GM12892 (cell line): ENCODE measurements at regions not wholly inside any gene's neighbourhood (a gene's known extent, or its start where the extent isn't known, plus 50 kb on each side); places are given as distances from the start of the nearest gene placed in this dataset.

Source experiments
- POLR2A ChIP-seq: IDR thresholded peaks from 2 replicates; pipeline ENCODE4 v1.6.1; 2011; ENCODE audit warnings: low read depth, low read length, control low read depth
- POLR2AphosphoS5 ChIP-seq: IDR thresholded peaks from 2 replicates; pipeline ENCODE4 v1.6.1; 2011; ENCODE audit warnings: low read depth, low read length, control low read depth
- TAF1 ChIP-seq: IDR thresholded peaks from 2 replicates; pipeline ENCODE4 v1.6.1; 2011; ENCODE audit warnings: low read depth, mild to moderate bottlenecking, control low read depth, low read length, borderline replicate concordance

DNA sequence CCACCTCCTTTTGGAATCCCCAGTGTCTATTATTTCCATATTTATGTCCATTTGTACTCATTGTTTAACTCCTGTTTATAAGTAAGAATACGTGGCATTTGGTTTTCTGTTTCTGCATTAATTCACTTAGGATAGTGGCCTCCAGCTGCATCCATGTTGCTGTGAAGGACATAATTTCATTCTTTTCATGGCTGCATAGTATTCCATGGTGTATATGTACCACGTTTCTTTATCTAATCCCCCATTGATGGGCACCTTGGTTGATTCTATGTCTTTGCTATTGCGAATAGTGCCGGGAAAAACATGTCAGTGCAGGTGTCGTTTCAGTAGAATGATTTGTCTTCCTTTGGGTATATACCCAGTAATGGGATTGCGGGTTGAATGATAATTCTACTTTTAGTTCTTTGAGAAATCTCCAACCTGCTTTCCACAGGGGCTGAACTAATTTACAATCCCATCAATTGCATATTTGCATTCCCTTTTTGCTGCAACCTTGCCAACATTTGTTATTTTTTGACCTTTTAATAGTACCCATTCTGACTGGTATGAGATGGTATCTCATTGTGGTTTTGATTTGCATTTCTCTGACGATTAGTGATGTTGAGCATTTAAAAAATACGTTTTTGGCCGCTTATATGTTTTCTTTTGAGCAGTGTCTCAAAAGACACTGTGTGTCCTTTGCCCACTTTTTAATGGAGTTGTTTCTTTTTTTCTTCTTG is 373.2 kb upstream of the TNRC6C start:
- no peak for TF ChIP-seq TAF1
- no peak for TF ChIP-seq POLR2A
- TF ChIP-seq POLR2AphosphoS5: no peak
